Keratinocyte (primary cell): ENCODE measurements at regions not wholly inside any gene's neighbourhood (a gene's known extent, or its start where the extent isn't known, plus 50 kb on each side); places are given as distances from the start of the nearest gene placed in this dataset.

ENCODE experiments used
- DNase-seq: peaks from one replicate; pipeline ENCODE4 v3.0.0-alpha.2; 2011; ENCODE audit warnings: low read depth, missing footprints, low spot score
- FAIRE-seq: peaks from 2 replicates; lab custom pipeline; 2011; peaks lifted over from hg19 to GRCh38; lab: Jason Lieb, UNC
- H2AFZ ChIP-seq: 2 replicates; pipeline ENCODE4 v1.6.0; 2012; ENCODE audit warnings: low read length, control low read depth, inconsistent platforms; ENCODE audit not compliant: control insufficient read depth
- H3K27ac ChIP-seq: 2 replicates; pipeline ENCODE4 v1.5.1; 2011; ENCODE audit warnings: low read length; ENCODE audit not compliant: control insufficient read depth, insufficient read depth
- H3K27me3 ChIP-seq: 3 replicates; pipeline ENCODE4 v1.6.0; 2011; ENCODE audit warnings: low read length; ENCODE audit not compliant: control insufficient read depth, insufficient read depth; ENCODE audit errors: extremely low read depth
- H3K36me3 ChIP-seq, 2 experiments: 2 replicates in 1 of 2; 3 replicates in 1 of 2; pipeline ENCODE4 v1.5.1; 2011; ENCODE audit warnings: low read length in 2 of 2, mild to moderate bottlenecking in 1 of 2; ENCODE audit not compliant: control insufficient read depth in 2 of 2, insufficient read depth in 2 of 2; ENCODE audit errors: extremely low read depth in 1 of 2
- H3K4me1 ChIP-seq: 3 replicates; pipeline ENCODE4 v1.5.1; 2011; ENCODE audit warnings: low read length; ENCODE audit not compliant: control insufficient read depth, insufficient read depth; ENCODE audit errors: extremely low read depth
- H3K4me2 ChIP-seq: 3 replicates; pipeline ENCODE4 v1.6.0; 2011; ENCODE audit warnings: low read depth, low read length; ENCODE audit not compliant: control insufficient read depth, insufficient read depth; ENCODE audit errors: extremely low read depth
- H3K4me3 ChIP-seq, 3 experiments: fragments of 200-600 bp in 1 of 3; sonication (generic) in 1 of 3; 2 replicates in 2 of 3; 3 replicates in 1 of 3; pipeline ENCODE4 v1.5.1; 2011 to 2016; ENCODE audit warnings: low read length in 3 of 3, mild to moderate bottlenecking in 3 of 3, control low read depth in 2 of 3, inconsistent platforms in 1 of 3, low read depth in 1 of 3, mixed read lengths in 1 of 3, mixed run types in 1 of 3, moderate library complexity in 1 of 3; ENCODE audit not compliant: control insufficient read depth in 2 of 3, insufficient read depth in 2 of 3; ENCODE audit errors: extremely low read depth in 1 of 3
- H3K79me2 ChIP-seq: 2 replicates; pipeline ENCODE4 v1.6.0; 2012; ENCODE audit warnings: low read length; ENCODE audit not compliant: control insufficient read depth, insufficient read depth
- H3K9ac ChIP-seq: 3 replicates; pipeline ENCODE4 v1.6.0; 2011; ENCODE audit warnings: low read length; ENCODE audit not compliant: control insufficient read depth, insufficient read depth; ENCODE audit errors: extremely low read depth
- H3K9me1 ChIP-seq: 3 replicates; pipeline ENCODE4 v1.6.0; 2011; ENCODE audit warnings: low read length; ENCODE audit not compliant: control insufficient read depth, insufficient read depth; ENCODE audit errors: extremely low read depth
- H3K9me3 ChIP-seq: 2 replicates; pipeline ENCODE4 v1.5.1; 2012; ENCODE audit warnings: low read depth, low read length; ENCODE audit not compliant: control insufficient read depth
- H4K20me1 ChIP-seq: 3 replicates; pipeline ENCODE4 v1.6.0; 2011; ENCODE audit warnings: low read length; ENCODE audit not compliant: control insufficient read depth, insufficient read depth; ENCODE audit errors: extremely low read depth
- CTCF ChIP-seq, 3 experiments: IDR thresholded peaks in 1 of 3; conservative IDR thresholded peaks in 1 of 3; optimal IDR thresholded peaks in 1 of 3; 2 replicates in 2 of 3; 3 replicates in 1 of 3; pipeline versions ENCODE3 to v1.5.1; 2011; ENCODE audit warnings: low read length in 3 of 3, mild to moderate bottlenecking in 3 of 3, moderate library complexity in 2 of 3, control low read depth in 1 of 3, inconsistent platforms in 1 of 3; ENCODE audit not compliant: insufficient read depth in 2 of 3; ENCODE audit errors: extremely low read depth in 1 of 3
- EZH2 ChIP-seq: IDR thresholded peaks from one replicate; pipeline ENCODE4 v1.6.1; 2012; ENCODE audit warnings: inconsistent platforms, mild to moderate bottlenecking, low read length, moderate library complexity
- dilution Hi-C: fragments of 300-500 bp; cut with MboI; formaldehyde crosslinking; loops from one replicate; pipeline ENCODE4 v1.7.0; 2020; ENCODE audit warnings: low sequenced_read_pairs; ENCODE audit not compliant: extremely low pct_ligation_motif_present

- no peaks in the 10 kb centered on the region for H3K79me2 ChIP-seq
- dilution Hi-C loops: no loop called here
- H3K9me3 ChIP-seq: no peaks in the 10 kb centered on the region
- no peak overlapping the region for H3K27ac ChIP-seq
- H2AFZ ChIP-seq: no peak overlapping the region
- no peaks in the 10 kb centered on the region for H3K36me3 ChIP-seq
- no peaks in the 10 kb centered on the region for H4K20me1 ChIP-seq
- no peak overlapping the region for H3K4me3 ChIP-seq
- DNase-seq: no peak
- no peaks in the 10 kb centered on the region for H3K4me1 ChIP-seq
- no peaks in the 10 kb centered on the region for H3K9me1 ChIP-seq
- no peak overlapping the region for H3K9ac ChIP-seq
- no peak for FAIRE-seq
- no peak overlapping the region for H3K4me2 ChIP-seq
- H3K27me3 ChIP-seq: no peaks in the 10 kb centered on the region
- TF ChIP-seq EZH2 (no peak), CTCF (optimal IDR thresholded peaks at IDR 0.05 in 1 of 3, IDR thresholded peaks at IDR 0.05 in 1 of 3, conservative IDR thresholded peaks at IDR 0.05 in 1 of 3; ENCODE audit: extremely low read depth in 1 of 3, insufficient read depth in 2 of 3, low read length in 3 of 3) (no peak)
Measured at GRCh38 chr1:188719735-188720134, 1757.9 kb downstream of the BRINP3 start.

- Histone ChIP-seq H3K36me3 (no peaks in the 10 kb centered on the region), H3K9ac (no peak overlapping the region), H4K20me1 (no peaks in the 10 kb centered on the region), H3K4me1 (no peaks in the 10 kb centered on the region), H3K4me3 (no peak overlapping the region), H3K79me2 (no peaks in the 10 kb centered on the region), H3K9me3 (no peaks in the 10 kb centered on the region), H2AFZ (no peak overlapping the region), H3K4me2 (no peak overlapping the region), H3K27me3 (no peaks in the 10 kb centered on the region), H3K9me1 (no peaks in the 10 kb centered on the region), H3K27ac (no peak overlapping the region)
- dilution Hi-C loops: no loop called here
- TF ChIP-seq EZH2 (no peak), CTCF (optimal IDR thresholded peaks at IDR 0.05 in 1 of 3, IDR thresholded peaks at IDR 0.05 in 1 of 3, conservative IDR thresholded peaks at IDR 0.05 in 1 of 3; ENCODE audit: extremely low read depth in 1 of 3, insufficient read depth in 2 of 3, low read length in 3 of 3) (no peak)
- no peak for DNase-seq
- no peak for FAIRE-seq
Measured at GRCh38 chr1:188723332-188724020, 1754.2 kb downstream of the BRINP3 start.
